CD1c-positive myeloid dendritic cell (primary cell): ENCODE measurements at regions not wholly inside any gene's neighbourhood (a gene's known extent, or its start where the extent isn't known, plus 50 kb on each side); places are given as distances from the start of the nearest gene placed in this dataset.
A peak's percentile ranks its signal among the peaks of the same experiment; 100 is the strongest.
"Not testable (repeated sequence)": the region's sequence is repeated elsewhere in the genome, so short reads cannot be mapped to it uniquely, and the experiment has no call there.

Experiments used
- DNase-seq: peaks from one replicate; pipeline ENCODE4 v3.0.0-alpha.2; 2016; ENCODE audit errors: extremely low spot score

DNA sequence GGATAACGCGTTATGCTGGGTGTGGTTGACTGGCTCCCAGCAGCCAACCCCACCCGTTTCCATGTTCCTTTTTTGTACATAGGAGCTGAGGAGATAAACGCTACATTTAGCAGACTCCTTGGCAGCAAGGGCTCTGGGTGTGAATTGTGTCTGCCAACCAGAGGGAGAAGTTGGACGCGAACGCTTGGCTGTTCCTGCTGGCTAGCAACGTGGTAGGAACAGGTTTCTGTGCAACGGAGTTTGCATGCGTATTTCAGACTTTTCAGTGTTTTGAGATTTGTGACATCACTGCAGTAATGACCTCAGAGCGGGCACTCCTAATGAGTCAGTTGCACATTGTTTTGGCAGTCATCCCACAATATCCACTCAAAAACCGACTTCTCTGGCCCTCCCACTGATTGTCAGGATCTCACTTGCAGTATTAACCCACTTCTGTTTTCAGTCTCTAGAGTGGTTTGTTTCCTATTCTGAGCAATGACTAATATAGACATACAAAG, 98.7 kb upstream of the RGS1 start:
- peak; percentile 95 for DNase-seq

DNA sequence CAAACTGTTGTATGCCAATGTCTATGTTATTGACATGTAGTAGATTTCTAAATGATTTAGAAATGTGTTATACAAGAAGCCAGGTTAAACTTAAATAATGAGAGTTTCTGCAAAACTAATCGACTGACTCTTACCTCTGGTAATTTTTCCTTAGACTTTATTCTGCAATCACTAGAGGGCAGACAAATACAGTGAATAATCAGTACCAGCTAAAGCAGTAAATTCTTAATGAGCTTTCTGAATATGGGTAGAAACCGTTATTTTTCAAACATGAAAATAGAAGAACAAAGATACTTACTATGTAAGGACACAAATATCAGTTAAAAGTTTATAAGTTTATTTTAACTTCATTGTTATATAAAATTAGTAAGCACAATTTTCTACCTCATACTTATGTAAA, 97.9 kb upstream of the RGS1 start:
- DNase-seq = peak; percentile 62

DNA sequence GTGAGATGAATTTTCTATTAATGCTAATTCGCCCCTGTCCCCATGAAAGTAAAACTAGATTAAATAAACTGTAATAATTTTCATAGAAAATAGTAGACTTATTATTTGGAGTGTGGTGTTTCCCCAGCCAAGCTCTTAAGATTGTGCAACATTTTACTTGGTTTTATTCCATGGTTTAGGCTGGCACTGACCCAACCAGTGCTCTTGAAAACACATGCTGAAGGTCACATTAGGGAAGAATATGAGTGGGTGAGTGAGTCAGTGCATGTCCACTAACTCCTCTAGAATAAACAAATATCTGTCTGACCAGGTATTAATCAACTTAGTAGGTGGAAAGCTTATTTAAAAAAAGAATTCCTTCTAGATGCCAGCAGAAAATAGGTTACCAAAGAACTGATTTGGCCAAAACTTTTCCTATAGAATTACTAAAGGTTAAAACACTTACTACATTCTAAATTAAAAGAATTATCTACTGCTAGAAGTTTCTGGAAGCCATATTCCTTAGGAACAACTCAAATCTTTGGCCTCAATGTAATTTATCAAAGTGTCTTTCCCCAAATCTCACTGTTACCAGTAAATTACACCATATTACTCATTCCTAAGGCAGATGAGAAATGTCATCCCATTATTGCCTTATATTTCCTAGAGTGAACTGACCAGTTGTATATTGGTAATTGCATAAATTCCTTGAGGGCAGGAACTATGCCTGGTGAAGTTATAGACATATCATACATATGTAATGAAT, 89.7 kb upstream of the RGS1 start:
- DNase-seq = peak; percentile 12

DNA sequence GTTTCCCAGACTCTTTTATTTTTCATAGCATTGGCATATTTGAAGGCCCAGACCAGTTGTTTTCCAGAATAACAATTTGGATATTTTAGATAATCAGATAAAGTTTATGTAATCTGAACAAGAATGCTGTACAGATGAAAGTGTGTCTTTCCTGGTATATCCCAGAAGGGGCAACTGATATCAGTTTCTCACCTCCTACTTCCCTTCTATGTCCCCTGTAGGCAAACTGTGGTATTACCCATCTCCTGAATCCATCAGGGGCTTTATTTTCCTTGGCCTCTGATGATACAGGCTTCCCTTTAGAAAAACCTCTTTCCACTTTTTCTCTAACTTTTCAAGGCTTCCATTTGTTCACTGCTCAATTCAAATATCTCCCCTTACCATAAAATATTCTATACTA, 87.5 kb upstream of the RGS1 start:
- no peak for DNase-seq

DNA sequence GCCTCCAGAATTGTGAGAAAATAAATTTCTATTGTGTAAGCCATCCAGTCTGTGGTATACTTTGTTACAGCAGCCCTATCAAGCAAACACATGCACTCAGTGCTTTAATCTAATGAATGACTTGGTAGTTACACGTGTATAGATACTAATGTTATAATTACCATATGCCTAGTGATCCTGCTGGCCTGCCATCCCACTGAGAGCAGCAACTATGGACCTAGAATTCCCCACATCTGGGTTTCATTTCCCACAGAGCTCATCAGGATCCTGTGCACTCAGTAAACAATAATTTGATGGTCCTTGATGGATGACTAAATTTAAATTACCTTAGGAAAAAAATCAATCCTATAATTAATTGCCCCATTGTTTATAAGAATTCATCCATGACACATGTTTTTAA, 86.5 kb upstream of the RGS1 start:
- DNase-seq = no peak

DNA sequence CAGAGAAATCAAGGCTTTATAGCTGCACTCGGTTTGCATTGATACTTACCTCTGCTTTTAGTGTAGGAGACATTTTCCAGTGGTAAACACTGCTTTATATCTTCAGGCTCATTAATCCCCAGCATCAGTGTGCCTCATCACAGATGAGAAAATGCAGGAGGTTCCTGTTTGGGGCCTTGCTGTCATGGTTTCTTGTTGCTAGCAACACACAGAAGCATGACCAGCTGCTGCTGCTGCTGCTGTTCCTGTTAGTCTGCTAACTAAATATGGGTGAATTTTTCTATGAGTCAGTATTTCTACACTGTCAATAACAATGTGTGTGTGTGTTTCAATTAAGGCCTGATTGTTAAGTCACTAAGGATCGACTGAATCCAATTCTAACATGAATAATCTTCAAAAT, 85.8 kb upstream of the RGS1 start:
- peak; percentile 55 for DNase-seq

DNA sequence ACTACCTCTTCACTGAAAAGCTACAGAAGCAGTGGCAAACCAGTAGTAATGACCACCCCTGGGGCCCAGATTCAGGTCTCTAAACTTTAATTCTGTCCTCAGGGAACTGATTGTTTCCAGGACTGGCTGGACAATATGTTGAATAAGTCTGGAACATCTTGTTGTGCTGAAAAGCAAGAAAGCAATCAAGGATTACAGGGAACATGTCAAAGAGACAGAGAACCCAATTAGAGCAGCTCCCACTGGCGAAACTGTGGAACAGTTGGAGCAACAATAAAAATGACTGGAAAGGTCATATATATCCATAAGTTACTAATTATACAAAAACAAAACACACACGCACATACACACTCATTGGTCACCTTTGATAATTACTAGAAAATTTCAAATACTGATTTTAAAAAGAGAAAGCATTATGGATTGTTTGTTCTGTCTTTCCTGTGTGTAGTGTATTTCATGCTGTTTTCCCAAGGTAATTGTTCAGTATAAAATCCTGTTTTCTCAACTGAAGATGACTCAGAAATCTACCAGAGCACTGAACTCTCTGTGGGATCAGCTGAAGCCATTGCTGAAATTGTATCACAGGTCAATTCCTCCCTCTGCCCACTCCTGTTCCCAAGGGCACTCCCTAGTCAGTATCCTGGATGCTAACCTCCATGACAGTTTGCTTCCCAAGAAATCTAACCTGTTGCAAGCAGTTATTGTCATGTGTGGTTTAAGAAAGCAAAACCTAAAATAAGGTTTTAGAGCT, 83.6 kb upstream of the RGS1 start:
- no peak for DNase-seq

DNA sequence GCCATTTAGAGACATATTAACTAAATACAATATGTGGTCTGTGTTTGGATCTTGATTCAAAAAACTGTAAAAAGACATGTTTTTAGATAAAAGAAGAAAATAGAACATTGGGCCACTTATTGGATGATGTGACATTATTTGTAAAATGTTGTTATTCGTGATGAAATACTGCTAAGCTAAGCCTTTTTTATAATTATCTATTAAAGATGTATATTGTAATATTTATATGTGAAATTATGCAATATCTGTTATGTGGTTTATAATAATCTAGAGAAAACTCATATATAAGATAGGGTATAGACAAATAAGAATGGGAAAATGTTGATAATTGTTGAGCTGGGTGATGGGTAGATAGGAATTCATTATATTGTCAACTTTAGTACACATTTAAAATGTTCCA, 82.0 kb upstream of the RGS1 start:
- no peak for DNase-seq

DNA sequence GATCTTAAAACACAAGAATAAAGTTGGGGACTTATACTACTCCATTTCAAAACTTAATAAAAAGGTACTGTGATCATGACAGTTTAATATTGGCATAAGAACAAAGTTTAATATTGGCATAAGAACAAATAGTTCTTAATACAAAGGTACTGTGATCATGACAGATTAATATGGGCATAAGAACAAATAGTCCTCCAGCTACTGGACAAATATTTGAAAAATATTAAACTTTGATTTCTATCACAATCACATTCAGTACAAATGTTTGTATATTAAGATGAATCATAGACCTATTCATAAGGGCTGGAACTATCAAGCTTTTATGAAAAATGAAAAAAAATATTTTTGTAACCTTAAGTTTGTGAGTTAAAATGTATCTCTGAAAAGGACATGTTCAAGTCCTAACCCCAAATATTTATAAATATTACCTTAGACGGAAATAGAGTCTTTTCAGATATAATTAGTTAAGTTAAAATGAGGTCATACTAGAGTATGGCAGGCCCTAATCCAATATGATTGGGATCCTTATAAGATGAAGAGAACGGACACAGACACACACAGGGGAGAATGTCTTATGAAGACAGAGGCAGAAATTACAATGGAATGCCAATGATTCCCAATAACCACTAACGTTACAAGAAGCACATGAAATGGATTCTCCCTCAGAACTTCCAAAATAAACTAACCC, 79.1 kb upstream of the RGS1 start:
- DNase-seq = no peak

DNA sequence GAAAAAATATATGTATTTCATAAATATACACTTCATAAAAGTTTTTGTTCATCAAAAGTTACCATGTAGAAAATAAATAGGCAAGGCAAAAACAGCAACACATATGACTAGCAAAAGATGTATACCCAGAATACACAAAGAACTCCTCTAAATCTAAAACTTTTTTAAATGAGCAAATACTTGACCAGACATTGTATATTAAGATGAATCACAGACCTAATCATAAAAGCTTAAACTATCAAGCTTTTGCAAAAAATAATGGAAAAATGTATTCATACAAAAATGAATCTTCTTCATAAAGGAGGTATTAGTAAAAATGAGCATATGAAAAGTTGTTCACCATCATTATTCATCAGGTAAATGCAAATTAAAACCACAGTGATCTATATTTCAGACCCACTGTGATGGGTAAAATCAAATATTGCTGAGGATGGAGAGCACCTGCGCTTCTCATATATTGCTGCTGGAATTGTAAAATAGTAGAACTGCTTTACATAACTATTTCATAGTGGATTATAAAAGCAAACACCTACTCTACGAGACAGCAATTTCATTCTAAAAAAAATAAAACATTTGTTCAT, 78.3 kb upstream of the RGS1 start:
- DNase-seq = no peak

DNA sequence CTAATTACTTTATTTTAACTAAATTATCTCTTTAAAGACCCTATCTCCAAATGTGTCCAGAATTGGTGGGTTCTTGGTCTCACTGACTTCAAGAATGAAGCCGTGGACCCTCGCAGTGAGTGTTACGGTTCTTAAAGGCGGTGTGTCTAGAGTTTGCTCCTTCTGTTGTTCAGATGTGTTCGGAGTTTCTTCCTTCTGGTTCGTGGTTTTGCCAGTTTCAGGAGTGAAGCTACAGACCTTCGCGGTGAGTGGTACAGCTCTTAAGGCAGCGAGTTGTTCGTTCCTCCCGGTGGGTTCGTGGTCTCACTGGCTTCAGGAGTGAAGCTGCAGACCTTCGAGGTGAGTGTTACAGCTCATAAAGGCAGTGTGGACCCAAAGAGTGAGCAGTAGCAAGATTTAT, 77.5 kb upstream of the RGS1 start:
- DNase-seq = not testable (repeated sequence)

DNA sequence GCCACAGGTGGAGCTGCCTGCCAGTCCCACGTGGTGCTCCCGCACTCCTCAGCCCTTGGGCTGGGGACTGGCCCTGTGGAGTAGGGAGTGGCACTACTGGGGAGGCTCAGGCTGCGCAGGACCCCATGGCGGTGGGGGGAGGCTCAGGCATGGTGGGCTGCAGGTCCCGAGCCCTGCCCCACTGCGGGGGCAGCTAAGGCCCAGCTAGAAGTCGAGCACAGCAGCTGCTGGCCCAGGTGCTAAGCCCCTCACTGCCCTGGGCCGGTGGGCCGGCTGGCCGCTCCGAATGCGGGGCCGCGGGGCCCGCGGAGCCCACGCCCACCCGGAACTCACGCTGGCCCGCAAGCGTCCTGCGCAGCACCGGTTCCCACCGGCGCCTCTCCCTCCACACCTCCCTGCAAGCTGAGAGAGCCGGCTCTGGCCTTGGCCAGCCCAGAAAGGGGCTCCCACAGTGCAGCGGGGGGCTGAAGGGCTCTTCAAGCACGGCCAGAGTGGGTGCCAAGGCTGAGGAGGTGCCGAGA, 76.5 kb upstream of the RGS1 start:
- not testable (repeated sequence) for DNase-seq

DNA sequence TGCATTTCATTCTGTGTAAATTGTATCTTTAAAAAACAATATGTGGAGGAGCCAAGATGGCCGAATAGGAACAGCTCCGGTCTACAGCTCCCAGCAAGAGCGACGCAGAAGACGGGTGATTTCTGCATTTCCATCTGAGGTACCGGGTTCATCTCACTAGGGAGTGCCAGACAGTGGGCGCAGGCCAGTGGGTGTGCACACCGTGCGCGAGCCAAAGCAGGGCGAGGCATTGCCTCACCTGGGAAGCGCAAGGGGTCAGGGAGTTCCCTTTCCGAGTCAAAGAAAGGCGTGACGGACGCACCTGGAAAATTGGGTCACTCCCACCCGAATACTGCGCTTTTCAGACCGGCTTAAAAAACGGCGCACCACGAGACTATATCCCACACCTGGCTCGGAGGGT, 75.0 kb upstream of the RGS1 start:
- DNase-seq = not testable (repeated sequence)

DNA sequence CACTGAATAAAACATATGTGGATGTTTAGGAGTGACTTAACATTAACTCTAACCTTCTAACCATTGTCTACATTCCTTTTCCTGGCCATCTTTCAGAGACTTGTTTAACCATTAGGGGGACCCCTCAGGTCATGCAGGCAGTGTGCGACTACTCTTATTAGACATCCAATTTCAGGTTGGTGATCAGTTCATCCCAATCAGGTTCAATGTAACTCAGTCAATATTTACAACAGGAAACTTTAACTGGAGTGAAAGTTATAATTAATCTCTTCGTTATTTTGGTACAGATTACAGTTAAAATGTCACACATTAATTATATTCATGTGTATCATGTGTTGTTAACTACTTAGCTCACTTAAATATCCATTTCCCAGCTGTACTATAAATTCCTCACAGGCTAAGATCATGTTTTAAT, 68.8 kb upstream of the RGS1 start:
- DNase-seq = no peak

DNA sequence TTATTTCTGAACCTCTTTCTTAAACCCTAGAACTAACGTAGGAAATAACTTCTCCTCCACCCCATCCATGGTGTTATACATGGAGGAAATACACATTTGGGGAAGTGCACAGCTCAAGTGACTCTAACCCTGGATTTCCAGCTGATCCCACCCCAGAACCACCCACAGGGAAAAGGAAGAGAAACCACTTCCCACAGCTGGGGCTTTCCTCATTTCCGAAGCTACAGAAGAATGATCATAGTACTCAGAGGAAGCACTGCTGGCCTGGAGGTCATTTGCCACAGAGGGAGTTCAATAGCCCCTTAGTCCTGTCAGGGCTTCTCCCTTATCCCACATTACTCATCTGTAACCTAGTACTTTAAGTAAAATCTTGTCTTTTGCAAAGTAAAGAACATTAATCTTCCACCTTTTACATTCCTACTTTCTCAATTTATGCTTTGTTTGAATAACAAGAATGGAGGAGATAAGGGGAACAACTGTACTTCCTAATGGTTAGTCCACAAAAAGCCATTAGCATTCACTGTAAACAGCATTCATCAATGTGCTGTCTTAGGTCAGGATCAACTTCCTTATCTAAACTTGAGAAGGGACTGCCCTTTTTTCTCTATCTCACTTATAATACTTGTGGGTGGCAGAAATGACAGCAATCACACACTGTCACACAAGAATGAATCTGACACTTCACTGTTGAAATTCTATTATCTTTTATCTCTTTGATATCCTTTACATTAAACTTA, 63.0 kb upstream of the RGS1 start:
- DNase-seq = peak; percentile 88

DNA sequence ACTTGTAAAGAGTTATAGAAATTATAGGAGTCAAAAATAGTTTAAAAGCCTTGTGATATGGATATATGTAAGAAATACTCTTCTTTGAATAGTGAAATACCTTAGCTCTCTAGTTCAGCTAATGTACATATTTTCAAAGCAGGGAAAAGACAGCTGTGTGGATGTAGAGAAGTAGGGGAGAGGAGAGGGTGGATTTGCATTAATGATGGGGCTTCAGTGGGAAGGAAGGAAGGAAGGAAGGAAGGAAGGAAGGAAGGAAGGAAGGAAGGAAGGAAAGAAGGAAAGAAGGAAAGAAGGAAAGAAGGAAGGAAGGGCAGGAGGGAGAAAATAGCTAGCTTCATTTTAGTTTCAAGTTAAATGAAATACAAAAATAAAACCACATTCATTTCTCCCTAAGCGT, 62.4 kb upstream of the RGS1 start:
- no peak for DNase-seq

DNA sequence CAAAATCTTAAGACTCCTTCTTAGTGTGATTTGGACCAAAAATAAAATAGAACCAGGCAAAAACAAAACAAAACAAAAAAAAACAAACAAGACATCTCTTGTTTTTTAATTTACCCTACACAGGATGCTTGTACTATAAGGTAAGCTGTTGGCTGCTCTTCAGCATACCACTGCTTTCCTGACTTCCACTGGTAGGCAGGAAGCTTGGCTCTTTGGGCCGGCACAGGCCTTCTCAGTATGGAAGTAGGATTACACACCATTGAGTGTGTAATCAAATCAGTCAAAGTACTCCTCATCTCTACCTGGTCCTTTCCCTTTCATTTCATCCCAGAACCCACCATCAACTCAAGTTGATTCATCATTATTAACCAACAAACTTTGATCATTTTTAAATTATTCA, 61.9 kb upstream of the RGS1 start:
- DNase-seq = no peak

DNA sequence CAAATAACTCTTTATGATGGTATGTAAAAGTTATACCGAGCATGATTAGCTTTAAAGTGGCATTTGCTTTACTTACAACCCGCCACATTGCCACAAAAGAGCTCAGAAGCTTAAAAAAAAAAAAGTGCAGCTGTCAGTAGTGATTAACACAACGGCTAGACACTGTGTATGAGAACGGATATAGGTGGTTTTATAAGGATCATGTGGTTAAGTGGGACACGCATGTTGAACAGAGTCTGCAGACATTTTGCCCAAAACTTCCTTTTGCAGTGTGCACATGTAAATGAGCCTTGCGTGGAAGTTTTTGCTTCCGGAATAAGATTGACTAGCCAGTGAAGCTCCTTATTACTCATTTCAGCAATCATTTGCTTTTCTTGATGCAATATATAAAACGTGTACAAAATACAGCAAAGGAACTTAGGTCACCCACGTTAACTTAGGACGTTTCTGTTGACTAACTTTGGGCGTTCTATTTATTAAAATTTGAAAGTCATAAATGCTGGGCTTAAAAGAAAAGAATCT, 58.7 kb upstream of the RGS1 start:
- peak; percentile 93 for DNase-seq

DNA sequence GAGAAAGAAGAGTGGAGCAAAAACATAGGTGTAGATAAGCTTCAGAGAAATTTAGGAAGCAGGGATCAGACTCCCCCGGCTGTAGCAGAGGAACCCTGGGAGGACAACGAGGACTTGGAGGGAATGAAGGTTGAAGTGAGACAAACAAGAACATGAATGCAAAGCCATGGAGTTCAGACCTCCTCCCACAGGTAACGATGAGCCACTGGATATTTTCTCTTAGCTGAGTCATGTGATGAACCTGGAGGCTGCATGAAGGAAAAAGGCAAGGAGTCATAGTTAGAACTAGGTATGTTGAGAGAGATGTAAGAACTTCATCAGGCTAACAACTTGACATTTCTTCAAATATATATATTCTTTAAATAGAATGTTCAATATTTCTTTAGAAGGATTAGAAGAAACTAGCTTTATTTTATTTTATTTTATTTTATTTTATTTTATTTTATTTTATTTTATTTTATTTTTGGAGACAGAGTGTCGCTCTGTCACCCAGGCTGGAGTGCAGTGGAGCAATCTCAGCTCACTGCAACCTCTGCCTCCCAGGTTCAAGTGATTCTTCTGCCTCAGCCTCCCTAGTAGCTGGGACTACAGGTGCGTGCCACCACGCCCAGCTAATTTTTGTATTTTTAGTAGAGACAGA, 57.7 kb upstream of the RGS1 start:
- DNase-seq = peak; percentile 11

DNA sequence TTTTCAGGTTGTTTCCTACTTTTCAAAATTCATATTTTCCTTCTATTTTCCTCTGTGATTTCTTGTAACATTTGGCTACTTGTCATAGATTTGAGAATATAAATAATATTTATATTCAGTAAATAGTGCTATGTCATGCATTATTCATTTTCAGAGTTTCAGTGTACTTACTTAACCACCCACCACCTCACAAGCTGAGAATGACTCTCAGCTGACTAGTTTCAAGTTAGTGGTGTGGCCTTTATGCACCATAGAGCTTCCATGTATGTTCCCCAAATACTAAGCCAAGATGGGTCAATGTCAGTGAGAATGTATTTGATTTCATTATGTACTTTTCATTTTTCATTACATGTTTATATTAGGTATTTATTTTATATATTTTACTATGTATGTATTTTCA, 56.9 kb upstream of the RGS1 start:
- peak; percentile 51 for DNase-seq

DNA sequence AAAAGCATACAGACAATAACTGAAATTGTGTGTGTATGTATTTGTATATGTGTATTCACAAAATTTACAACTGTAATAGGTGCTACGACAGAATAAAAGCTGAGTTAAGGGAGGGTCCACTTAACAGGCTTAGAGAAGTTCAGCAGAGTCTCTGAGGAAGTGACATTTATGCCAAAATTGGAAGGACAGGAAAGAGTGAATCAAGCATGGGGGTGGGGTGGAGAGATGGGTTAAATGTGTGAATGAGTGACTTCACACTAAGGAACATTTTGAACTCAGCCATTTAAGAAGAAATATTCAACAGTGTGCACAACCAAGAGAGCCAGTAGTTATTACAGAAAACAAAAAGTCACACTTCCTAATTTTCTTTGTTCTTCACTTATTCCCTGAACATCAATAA, 53.8 kb upstream of the RGS1 start:
- DNase-seq = peak; percentile 41
